Smooth muscle cell (in vitro differentiated cells): ENCODE measurements at regions not wholly inside any gene's neighbourhood (a gene's known extent, or its start where the extent isn't known, plus 50 kb on each side); places are given as distances from the start of the nearest gene placed in this dataset.
A peak's percentile ranks its signal among the peaks of the same experiment; 100 is the strongest.
"Not testable (repeated sequence)": the region's sequence is repeated elsewhere in the genome, so short reads cannot be mapped to it uniquely, and the experiment has no call there.

Experiments used
- DNase-seq: peaks from one replicate; lab custom pipeline; 2025; ENCODE audit not compliant: unreplicated experiment; lab: John Stamatoyannopoulos, UW
- H2AFZ ChIP-seq: fragments of 200-600 bp; sonication (generic); 2 replicates; pipeline ENCODE4 v1.6.0; 2016; ENCODE audit warnings: antibody characterized with exemption, low read depth, mild to moderate bottlenecking
- H3F3A ChIP-seq: fragments of 200-600 bp; sonication (generic); 2 replicates; pipeline ENCODE4 v1.6.0; 2017; ENCODE audit warnings: antibody characterized with exemption, low read depth
- H3K27ac ChIP-seq: fragments of 200-600 bp; sonication (generic); 2 replicates; pipeline ENCODE4 v1.5.1; 2016; ENCODE audit warnings: low read depth, mild to moderate bottlenecking
- H3K27me3 ChIP-seq: fragments of 200-600 bp; sonication (generic); 2 replicates; pipeline ENCODE4 v1.6.1; 2016; ENCODE audit warnings: low read depth, mild to moderate bottlenecking
- H3K36me3 ChIP-seq: fragments of 200-600 bp; sonication (generic); 2 replicates; pipeline ENCODE4 v1.5.1; 2016; ENCODE audit warnings: low read depth
- H3K4me1 ChIP-seq: fragments of 200-600 bp; sonication (generic); 2 replicates; pipeline ENCODE4 v1.5.1; 2016; ENCODE audit warnings: low read depth
- H3K4me2 ChIP-seq: fragments of 200-600 bp; sonication (generic); 2 replicates; pipeline ENCODE4 v1.6.0; 2016; ENCODE audit warnings: mild to moderate bottlenecking
- H3K4me3 ChIP-seq: fragments of 200-600 bp; sonication (generic); 2 replicates; pipeline ENCODE4 v1.5.1; 2016; ENCODE audit warnings: mild to moderate bottlenecking
- H3K79me2 ChIP-seq: fragments of 200-600 bp; sonication (generic); 2 replicates; pipeline ENCODE4 v1.6.0; 2016; ENCODE audit warnings: low read depth, mild to moderate bottlenecking
- H3K9ac ChIP-seq: fragments of 200-600 bp; sonication (generic); 2 replicates; pipeline ENCODE4 v1.6.0; 2016; ENCODE audit warnings: low read depth
- H3K9me3 ChIP-seq: fragments of 200-600 bp; sonication (generic); replicated peaks from 2 replicates; pipeline ENCODE4 v1.5.1; 2016; ENCODE audit warnings: low read depth
- H4K20me1 ChIP-seq: fragments of 200-600 bp; sonication (generic); 2 replicates; pipeline ENCODE4 v1.6.0; 2016; ENCODE audit warnings: low read depth
- WGBS: methylation state at CpG from one replicate; pipeline ENCODE4 v1.1.7; 2016; ENCODE audit warnings: low lambda C conversion rate; 5-methylcytosine and 5-hydroxymethylcytosine counted together
- TF ChIP-seq, protein P1 (sequence below): fragments of 200-600 bp; sonication (generic); IDR thresholded peaks from 2 replicates; pipeline ENCODE4 v1.5.1; 2017; ENCODE audit warnings: borderline replicate concordance, mild to moderate bottlenecking, antibody characterized with exemption; ENCODE audit not compliant: insufficient read depth, poor library complexity, severe bottlenecking

GRCh38 chr1:73674945-73675561, 522.9 kb downstream of the LRRIQ3 start:
- no peaks in the 10 kb centered on the region for H3K27me3 ChIP-seq
- H4K20me1 ChIP-seq, result no peaks in the 10 kb centered on the region
- 26% methylated on average over 2 of the region's 2 CpGs for WGBS
- no peak overlapping the region for H3K9ac ChIP-seq
- no peaks in the 10 kb centered on the region for H3K36me3 ChIP-seq
- no peak for DNase-seq
- H2AFZ ChIP-seq, result peak overlapping the region; percentile 34
- H3K79me2 ChIP-seq, result no peaks in the 10 kb centered on the region
- H3K4me2 ChIP-seq, result peak overlapping the region; percentile 60
- TF ChIP-seq, protein P1, sequence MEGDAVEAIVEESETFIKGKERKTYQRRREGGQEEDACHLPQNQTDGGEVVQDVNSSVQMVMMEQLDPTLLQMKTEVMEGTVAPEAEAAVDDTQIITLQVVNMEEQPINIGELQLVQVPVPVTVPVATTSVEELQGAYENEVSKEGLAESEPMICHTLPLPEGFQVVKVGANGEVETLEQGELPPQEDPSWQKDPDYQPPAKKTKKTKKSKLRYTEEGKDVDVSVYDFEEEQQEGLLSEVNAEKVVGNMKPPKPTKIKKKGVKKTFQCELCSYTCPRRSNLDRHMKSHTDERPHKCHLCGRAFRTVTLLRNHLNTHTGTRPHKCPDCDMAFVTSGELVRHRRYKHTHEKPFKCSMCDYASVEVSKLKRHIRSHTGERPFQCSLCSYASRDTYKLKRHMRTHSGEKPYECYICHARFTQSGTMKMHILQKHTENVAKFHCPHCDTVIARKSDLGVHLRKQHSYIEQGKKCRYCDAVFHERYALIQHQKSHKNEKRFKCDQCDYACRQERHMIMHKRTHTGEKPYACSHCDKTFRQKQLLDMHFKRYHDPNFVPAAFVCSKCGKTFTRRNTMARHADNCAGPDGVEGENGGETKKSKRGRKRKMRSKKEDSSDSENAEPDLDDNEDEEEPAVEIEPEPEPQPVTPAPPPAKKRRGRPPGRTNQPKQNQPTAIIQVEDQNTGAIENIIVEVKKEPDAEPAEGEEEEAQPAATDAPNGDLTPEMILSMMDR, result peak; percentile 61
- no peaks in the 10 kb centered on the region for H3F3A ChIP-seq
- H3K27ac ChIP-seq, result no peak overlapping the region
- H3K4me1 ChIP-seq, result peaks cover 5% of the 10 kb centered on the region
- no peak overlapping the region for H3K4me3 ChIP-seq
- no peaks in the 10 kb centered on the region for H3K9me3 ChIP-seq

- Histone ChIP-seq H2AFZ (peak overlapping the region; percentile 44), H3K27ac (no peak overlapping the region)
Observed at GRCh38 chr1:73673971-73674370, 524.0 kb downstream of the LRRIQ3 start.

GRCh38 chr1:73671530-73671929, 526.4 kb downstream of the LRRIQ3 start:
- Histone ChIP-seq H3K4me2 (no peak overlapping the region), H3F3A (no peaks in the 10 kb centered on the region), H2AFZ (no peak overlapping the region), H3K27me3 (no peaks in the 10 kb centered on the region), H3K4me3 (no peak overlapping the region), H4K20me1 (no peaks in the 10 kb centered on the region), H3K9me3 (no peaks in the 10 kb centered on the region), H3K27ac (no peak overlapping the region), H3K36me3 (no peaks in the 10 kb centered on the region), H3K79me2 (no peaks in the 10 kb centered on the region), H3K9ac (no peak overlapping the region), H3K4me1 (peaks cover 5% of the 10 kb centered on the region)
- no peak for DNase-seq
- WGBS, result 85% methylated on average over 1 of the region's 1 CpG
- TF ChIP-seq, protein P1, result no peak

More at GRCh38 chr1:73673971-73674370, 524.0 kb downstream of the LRRIQ3 start:
- H3K4me2 ChIP-seq, result no peak overlapping the region
- no peak overlapping the region for H3K9ac ChIP-seq
- no peak overlapping the region for H3K4me3 ChIP-seq
- H3K9me3 ChIP-seq, result no peaks in the 10 kb centered on the region
- no peaks in the 10 kb centered on the region for H4K20me1 ChIP-seq
- no peaks in the 10 kb centered on the region for H3K27me3 ChIP-seq
- TF ChIP-seq, protein P1, result no peak
- H3K79me2 ChIP-seq, result no peaks in the 10 kb centered on the region
- H3F3A ChIP-seq, result no peaks in the 10 kb centered on the region
- 93% methylated on average over 1 of the region's 1 CpG for WGBS
- H3K4me1 ChIP-seq, result peaks cover 5% of the 10 kb centered on the region
- DNase-seq, result no peak
- H3K36me3 ChIP-seq, result no peaks in the 10 kb centered on the region

DNA sequence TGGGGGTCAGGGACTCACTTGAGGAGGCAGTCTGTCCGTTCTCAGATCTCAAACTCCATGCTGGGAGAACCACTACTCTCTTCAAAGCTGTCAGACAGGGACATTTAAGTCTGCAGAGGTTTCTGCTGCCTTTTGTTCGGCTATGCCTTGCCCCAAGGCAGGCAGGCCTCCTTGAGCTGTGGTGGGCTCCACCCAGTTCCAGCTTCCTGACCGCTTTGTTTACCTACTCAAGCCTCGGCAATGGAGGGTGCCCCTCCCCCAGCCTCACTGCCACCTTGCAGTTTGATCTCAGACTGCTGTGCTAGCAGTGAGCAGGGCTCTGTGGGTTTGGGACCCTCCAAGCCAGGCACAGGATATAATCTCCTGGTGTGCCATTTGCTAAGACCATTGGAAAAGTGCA, 530.0 kb downstream of the LRRIQ3 start:
- not testable (repeated sequence) for H3K4me3 ChIP-seq, H3K4me2 ChIP-seq, H3F3A ChIP-seq, H3K9me3 ChIP-seq, H3K27ac ChIP-seq, H3K36me3 ChIP-seq, H3K27me3 ChIP-seq, H2AFZ ChIP-seq, H3K4me1 ChIP-seq, H3K79me2 ChIP-seq, H3K9ac ChIP-seq, DNase-seq, H4K20me1 ChIP-seq
- whole genome bisulfite sequencing, result 93% methylated on average over 4 of the region's 4 CpGs
